Progenitor cell of endocrine pancreas (in vitro differentiated cells): ENCODE measurements at regions not wholly inside any gene's neighbourhood (a gene's known extent, or its start where the extent isn't known, plus 50 kb on each side); places are given as distances from the start of the nearest gene placed in this dataset.
"Not testable (repeated sequence)": the region's sequence is repeated elsewhere in the genome, so short reads cannot be mapped to it uniquely, and the experiment has no call there.

Experiments
- DNase-seq: peaks from one replicate; pipeline ENCODE4 v3.0.0; 2021; ENCODE audit warnings: low spot score; ENCODE audit not compliant: unreplicated experiment
- H3K27ac Mint-ChIP-seq: 2 replicates; pipeline ENCODE4 v1.8.0; 2021; ENCODE audit warnings: mild to moderate bottlenecking, moderate library complexity, mixed read lengths
- H3K27me3 Mint-ChIP-seq: 2 replicates; pipeline ENCODE4 v1.8.0; 2021; ENCODE audit warnings: mixed read lengths
- H3K36me3 Mint-ChIP-seq: 2 replicates; pipeline ENCODE4 v1.8.0; 2022; ENCODE audit warnings: mixed read lengths; ENCODE audit not compliant: insufficient read depth
- H3K4me1 Mint-ChIP-seq: 2 replicates; pipeline ENCODE4 v1.8.0; 2021; ENCODE audit warnings: low read depth, mixed read lengths
- H3K4me3 Mint-ChIP-seq: 2 replicates; pipeline ENCODE4 v1.8.0; 2021; ENCODE audit warnings: low read depth, mild to moderate bottlenecking, moderate library complexity, mixed read lengths
- H3K9me3 Mint-ChIP-seq: 2 replicates; pipeline ENCODE4 v1.8.0; 2021; ENCODE audit warnings: low read depth, mixed read lengths
- CTCF ChIP-seq: fragments of 200-600 bp; sonication (generic); IDR thresholded peaks from one replicate; pipeline ENCODE4 v1.5.0; 2021; ENCODE audit warnings: antibody characterized with exemption, mild to moderate bottlenecking; ENCODE audit not compliant: unreplicated experiment

GRCh38 chr7:109479388-109479787, 909.7 kb downstream of the DNAJB9 start:
- no peak for DNase-seq
- Mint-ChIP-seq H3K36me3 (no peaks in the 10 kb centered on the region), H3K9me3 (no peaks in the 10 kb centered on the region), H3K27me3 (no peaks in the 10 kb centered on the region), H3K4me3 (no peak overlapping the region), H3K4me1 (no peaks in the 10 kb centered on the region), H3K27ac (no peak overlapping the region)
- no peak for TF ChIP-seq CTCF

- not testable (repeated sequence) for H3K36me3 Mint-ChIP-seq, DNase-seq, H3K4me1 Mint-ChIP-seq, H3K9me3 Mint-ChIP-seq, H3K27me3 Mint-ChIP-seq, H3K4me3 Mint-ChIP-seq, H3K27ac Mint-ChIP-seq
These were observed 920.9 kb downstream of the DNAJB9 start for GRCh38 chr7:109490607-109491006.

- TF ChIP-seq CTCF, result no peak
- Mint-ChIP-seq H3K9me3 (peaks cover 10% of the 10 kb centered on the region), H3K4me1 (no peaks in the 10 kb centered on the region), H3K27me3 (no peaks in the 10 kb centered on the region), H3K36me3 (no peaks in the 10 kb centered on the region), H3K27ac (no peak overlapping the region), H3K4me3 (no peak overlapping the region)
- DNase-seq, result no peak
These were observed 927.4 kb downstream of the DNAJB9 start for GRCh38 chr7:109497053-109497452.

- H3K27ac Mint-ChIP-seq, result no peak overlapping the region
- H3K4me1 Mint-ChIP-seq, result no peaks in the 10 kb centered on the region
- no peaks in the 10 kb centered on the region for H3K36me3 Mint-ChIP-seq
- no peaks in the 10 kb centered on the region for H3K27me3 Mint-ChIP-seq
- DNase-seq, result no peak
- no peak overlapping the region for H3K4me3 Mint-ChIP-seq
- peaks cover 10% of the 10 kb centered on the region for H3K9me3 Mint-ChIP-seq
- no peak for TF ChIP-seq CTCF
These were observed 928.5 kb downstream of the DNAJB9 start for GRCh38 chr7:109498131-109498530.

GRCh38 chr7:109503421-109503820, 933.7 kb downstream of the DNAJB9 start:
- Mint-ChIP-seq H3K27ac (no peak overlapping the region), H3K27me3 (no peaks in the 10 kb centered on the region), H3K36me3 (no peaks in the 10 kb centered on the region), H3K4me1 (no peaks in the 10 kb centered on the region), H3K4me3 (no peak overlapping the region), H3K9me3 (peaks cover 10% of the 10 kb centered on the region)
- DNase-seq, result no peak
- TF ChIP-seq CTCF, result no peak

GRCh38 chr7:109522585-109522984, 952.9 kb downstream of the DNAJB9 start:
- Mint-ChIP-seq H3K27me3 (no peaks in the 10 kb centered on the region), H3K4me1 (no peaks in the 10 kb centered on the region), H3K9me3 (no peaks in the 10 kb centered on the region), H3K27ac (no peak overlapping the region), H3K36me3 (no peaks in the 10 kb centered on the region), H3K4me3 (no peak overlapping the region)
- no peak for TF ChIP-seq CTCF
- no peak for DNase-seq
